Spleen (tissue), 7 donors: ENCODE measurements at regions not wholly inside any gene's neighbourhood (a gene's known extent, or its start where the extent isn't known, plus 50 kb on each side); places are given as distances from the start of the nearest gene placed in this dataset.

Experiments
- POLR2A ChIP-seq, 3 donors: fragments of 450-650 bp; IDR thresholded peaks; one replicate each; pipeline ENCODE4 v1.5.1; 2017; ENCODE audit warnings: antibody characterized with exemption in 3 of 3, mild to moderate bottlenecking in 1 of 3
- TF ChIP-seq, protein P1 (sequence below), 11 experiments: fragments of 200-600 bp in 7 of 11; fragments of 450-650 bp in 4 of 11; sonication (generic) in 4 of 11; IDR thresholded peaks in 8 of 11; conservative IDR thresholded peaks in 3 of 11; 1 replicate in 7 of 11; 2 replicates in 4 of 11; pipeline versions ENCODE4 v1.4.0 to v1.8.0; 2016 to 2021; ENCODE audit warnings: antibody characterized with exemption in 11 of 11, inconsistent platforms in 4 of 11, mild to moderate bottlenecking in 1 of 11
- donor health status: DM: no; HTN: no; CAD: no; lungs with moderate emphysema.
- donor health status: DM: no; HTN: no; CAD: no.
- donor health status: DM: no; HTN: no; CAD: no.

DNA sequence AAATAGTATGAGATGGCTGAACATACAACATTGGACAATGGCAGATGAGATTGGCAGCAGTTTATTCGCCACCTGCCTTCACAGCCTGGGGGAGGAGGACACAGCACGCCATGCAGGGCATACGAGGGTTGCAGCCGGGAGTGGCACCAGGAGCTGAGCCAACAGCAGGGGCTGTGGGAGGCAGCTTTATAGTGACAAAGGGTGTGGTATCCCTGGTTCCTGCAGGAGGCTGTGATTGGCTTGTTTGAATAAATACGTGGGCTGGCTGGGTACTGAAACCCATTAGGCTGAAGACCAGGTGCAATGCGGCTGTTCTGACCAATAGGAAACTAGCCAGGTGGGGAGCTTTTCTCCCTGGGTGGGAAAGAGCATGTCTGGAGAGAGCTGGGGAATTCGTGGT, 68.9 kb upstream of the LEP start:
- no peak for TF ChIP-seq POLR2A (IDR thresholded peaks at IDR 0.05)
- TF ChIP-seq, protein P1, sequence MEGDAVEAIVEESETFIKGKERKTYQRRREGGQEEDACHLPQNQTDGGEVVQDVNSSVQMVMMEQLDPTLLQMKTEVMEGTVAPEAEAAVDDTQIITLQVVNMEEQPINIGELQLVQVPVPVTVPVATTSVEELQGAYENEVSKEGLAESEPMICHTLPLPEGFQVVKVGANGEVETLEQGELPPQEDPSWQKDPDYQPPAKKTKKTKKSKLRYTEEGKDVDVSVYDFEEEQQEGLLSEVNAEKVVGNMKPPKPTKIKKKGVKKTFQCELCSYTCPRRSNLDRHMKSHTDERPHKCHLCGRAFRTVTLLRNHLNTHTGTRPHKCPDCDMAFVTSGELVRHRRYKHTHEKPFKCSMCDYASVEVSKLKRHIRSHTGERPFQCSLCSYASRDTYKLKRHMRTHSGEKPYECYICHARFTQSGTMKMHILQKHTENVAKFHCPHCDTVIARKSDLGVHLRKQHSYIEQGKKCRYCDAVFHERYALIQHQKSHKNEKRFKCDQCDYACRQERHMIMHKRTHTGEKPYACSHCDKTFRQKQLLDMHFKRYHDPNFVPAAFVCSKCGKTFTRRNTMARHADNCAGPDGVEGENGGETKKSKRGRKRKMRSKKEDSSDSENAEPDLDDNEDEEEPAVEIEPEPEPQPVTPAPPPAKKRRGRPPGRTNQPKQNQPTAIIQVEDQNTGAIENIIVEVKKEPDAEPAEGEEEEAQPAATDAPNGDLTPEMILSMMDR (IDR thresholded peaks at IDR 0.05 in 8 of 11, conservative IDR thresholded peaks at IDR 0.05 in 3 of 11), result no peak
